ENCODE measurements at regions not wholly inside any gene's neighbourhood (a gene's known extent, or its start where the extent isn't known, plus 50 kb on each side); places are given as distances from the start of the nearest gene placed in this dataset.
"Not testable (repeated sequence)": the region's sequence is repeated elsewhere in the genome, so short reads cannot be mapped to it uniquely, and the experiment has no call there.

DNA sequence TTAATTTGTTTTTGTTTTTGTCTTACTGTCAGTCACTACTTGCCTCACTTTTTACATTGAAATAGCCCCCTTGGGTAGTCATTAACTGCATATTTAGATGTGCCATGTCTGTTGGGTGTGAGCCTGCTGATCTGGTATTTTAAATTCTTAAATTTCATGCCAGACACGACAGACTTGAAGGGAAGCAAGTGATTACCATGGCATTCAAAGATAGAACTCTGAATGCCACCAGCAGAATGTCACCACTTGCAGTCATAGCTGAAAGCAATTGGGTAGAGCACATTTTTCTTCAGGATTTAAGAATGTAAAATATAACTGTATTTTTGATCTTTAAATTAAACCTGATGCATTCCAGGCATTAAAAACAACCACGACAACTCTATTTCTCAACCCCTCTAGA lies 396.5 kb upstream of the ATP10A start:
- DNase-seq, result no peak

DNA sequence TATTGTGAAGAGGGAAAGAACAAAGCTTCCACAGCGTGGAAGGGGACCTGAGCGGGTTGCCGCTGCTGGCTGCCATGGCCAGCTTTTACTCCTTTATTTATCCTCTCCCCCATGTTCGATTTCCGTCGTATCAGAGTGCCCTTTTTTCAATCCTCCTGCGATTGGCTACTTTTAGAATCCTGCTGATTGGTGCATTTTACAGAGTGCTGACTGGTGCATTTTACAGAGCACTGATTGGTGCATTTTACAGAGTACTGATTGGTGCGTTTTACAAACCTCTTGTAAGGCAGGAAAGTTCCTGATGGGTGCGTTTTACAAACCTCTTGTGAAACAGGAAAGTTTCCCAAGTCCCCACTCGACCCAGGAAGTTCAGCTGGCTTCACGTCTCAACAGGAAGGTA lies 381.7 kb upstream of the ATP10A start:
- DNase-seq, result not testable (repeated sequence)

DNA sequence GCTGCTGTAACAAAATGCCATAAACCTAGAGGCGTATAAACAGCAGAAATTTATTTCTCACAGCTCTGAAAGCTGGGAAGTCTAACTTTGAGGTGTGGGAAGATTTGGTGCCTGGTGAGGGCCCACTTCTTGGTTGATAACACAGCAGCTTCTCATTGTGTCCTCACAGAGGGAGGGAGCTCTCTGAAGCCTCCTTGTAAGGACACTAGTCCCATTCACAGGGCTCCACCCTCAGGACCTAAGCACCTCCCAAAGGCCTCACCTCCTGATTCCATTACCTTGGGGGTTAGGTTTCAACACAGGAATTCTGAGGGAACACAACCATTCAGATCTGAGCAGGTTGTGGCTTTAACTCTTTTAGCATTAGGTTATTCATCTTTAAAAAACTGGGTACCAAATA lies 380.3 kb upstream of the ATP10A start:
- no peak for DNase-seq

DNA sequence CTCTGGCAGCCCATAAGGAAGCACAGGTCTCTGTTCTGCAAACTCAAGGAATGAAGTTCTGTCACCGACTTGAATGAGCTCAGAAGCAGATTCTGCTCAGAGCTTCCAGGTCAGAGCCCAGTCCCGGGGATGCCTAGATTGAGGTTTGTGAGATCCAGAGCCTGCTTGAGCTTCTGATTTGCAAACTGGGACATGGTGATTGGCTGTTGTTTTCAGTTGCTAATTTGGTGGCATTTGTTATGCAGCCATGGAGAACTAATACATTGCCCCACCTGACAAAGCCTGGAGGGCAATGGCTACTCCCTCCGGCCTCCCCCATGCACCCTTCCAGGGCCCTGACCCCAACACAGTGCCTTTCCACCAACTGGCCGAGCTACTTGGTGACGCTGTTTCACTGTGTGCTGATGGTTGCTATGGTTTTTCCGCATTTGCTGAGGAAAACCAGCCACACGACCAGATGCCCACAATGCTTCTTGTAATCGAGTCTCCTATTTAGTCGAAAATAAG lies 379.5 kb upstream of the ATP10A start:
- DNase-seq, result no peak

DNA sequence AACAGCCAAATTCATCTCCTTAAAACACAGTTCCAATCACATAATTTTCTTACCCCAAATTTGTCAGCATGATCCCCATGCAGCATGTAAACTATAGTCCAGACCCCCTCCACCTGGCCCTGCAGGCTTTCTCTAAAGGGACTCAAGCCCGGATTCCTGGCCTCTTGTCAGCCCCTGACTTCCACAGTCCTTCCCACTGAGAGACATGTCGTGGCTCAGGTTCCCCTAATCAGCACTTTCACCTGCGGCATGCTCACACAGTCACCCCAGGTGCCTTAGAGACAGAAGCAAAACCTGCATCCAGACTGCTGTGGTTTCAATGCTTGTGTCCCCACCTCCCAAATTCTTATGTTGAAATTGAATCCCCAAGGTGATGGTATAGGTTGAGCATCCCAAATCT lies 372.7 kb upstream of the ATP10A start:
- DNase-seq, result no peak

DNA sequence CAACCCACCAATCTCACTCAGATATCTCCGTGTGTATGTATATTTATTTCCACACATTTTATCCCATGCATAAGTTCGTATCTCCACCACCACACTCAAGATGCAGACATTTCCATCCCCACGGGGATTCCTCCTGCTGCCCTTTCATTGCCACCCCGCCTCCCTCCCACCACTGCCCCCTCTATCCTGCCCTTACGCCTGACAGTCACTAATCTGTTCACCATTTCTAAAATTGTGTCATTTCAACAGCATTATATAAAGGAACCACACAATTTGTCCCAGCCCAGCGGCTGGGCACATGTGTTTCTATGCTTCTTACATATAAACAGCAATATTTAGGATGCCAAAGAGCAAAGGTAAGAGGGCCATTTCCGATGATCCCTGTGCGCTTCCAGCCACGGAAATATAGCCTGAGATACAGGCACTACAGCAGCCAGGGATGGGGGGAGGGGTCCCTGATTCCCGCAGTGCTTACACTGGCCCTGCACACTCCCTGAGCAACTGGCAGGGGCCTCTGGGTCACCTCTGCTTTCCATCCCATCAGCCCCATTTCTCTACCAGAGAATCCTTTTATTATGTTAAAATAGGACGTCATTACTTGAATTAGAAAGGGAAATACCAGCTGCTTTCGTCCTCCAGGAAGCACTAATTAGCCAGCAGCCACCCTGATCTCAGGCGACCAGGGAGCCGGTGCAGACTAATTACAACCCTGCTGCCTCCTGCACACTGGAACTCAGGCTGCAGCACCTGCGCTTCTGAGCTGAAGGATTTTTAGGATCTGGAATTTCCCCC lies 372.0 kb upstream of the ATP10A start:
- no peak for DNase-seq

DNA sequence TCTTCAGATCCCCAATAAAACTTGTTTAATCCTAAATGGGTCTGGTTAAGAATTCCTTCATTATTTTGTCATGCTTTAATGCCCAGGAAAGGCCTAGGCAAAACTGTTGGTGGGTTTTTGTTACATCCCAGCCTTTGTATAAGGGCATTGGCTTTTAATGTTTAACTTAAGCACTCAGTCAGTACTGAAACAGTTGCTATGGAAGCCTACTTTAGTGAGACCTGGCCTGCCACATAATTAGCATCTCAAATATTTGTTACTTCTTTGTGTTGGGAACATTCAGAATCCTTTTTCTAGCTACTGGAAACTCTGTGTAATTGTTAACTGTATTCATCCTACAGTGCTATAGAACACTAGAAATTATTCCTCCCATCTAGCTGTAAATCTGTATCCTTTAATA lies 369.6 kb upstream of the ATP10A start:
- DNase-seq, result no peak

DNA sequence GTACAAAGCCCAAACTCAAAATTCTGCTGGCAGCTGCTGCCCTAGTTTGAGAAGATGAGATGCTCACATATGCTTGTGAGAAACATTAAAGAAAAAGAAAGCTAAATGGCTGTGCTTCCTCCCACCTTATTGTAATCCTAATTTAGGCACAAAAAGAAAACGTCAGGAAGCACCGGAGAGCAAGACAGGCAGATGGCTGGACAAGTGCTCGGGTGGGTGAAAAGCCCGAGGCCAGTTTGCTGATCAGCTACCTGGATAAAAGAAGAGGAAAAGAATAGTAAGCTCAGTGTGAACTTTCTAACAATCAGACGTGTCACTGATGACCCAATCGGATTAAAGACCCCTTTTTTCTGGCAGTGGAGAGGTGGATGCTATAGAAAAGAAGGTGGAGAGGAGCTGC lies 368.0 kb upstream of the ATP10A start:
- DNase-seq, result no peak

DNA sequence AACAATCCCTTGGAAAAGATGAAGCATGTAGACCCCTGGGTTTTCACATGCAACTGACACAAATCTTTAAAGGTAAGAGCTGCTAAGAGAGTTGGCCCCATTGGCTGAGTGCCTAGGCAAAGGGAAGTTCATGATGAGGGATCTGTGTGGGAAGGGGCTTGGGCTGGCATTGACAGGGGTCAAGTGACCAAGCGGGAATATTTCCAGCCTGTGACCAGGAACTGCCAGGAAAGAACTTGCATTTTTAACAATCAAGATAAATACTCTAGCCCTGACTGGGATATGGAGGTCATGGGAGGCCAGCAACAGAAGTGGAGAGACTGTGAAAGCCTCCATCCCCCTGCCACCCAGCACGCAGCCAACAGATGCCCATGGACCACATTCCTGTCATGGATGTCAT lies 361.1 kb upstream of the ATP10A start:
- no peak for DNase-seq

DNA sequence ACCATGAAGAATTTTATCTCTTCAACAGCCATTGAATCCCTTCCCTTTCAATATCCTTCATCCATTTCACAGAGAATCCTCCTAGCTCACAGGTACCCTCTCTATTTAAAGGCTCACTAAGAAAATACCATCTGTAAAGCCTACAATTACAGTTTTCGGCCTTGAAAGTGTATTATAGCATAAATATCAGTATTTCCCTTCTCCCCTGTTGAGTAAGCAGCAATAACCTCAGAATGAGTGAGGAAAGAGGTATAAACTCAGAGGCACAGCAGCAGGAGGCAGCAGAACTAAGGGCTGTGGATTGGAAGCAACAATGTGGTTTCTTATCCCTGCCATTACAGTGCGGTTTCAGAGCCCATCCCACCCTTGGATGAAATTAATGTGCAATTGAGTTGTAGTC lies 360.6 kb upstream of the ATP10A start:
- no peak for DNase-seq

DNA sequence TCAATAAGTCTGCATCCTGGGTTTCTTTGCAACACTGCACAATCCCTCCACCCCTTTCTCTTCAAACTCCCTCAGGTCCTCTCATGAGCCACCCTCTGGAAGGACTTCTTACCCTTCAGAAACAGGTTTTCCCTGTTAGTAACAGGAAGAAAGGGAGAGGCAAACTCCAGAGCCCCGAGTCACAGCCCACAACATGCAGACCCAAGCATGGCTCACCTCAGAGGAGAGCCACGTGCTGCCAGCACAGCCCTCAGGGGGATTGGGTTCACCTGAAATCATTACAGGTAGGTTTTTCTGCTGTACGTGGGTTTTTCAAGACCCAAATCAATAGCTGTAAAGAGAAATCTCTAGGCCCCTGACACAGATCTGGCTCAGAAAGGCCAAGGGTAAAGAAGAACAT lies 359.7 kb upstream of the ATP10A start:
- no peak for DNase-seq

DNA sequence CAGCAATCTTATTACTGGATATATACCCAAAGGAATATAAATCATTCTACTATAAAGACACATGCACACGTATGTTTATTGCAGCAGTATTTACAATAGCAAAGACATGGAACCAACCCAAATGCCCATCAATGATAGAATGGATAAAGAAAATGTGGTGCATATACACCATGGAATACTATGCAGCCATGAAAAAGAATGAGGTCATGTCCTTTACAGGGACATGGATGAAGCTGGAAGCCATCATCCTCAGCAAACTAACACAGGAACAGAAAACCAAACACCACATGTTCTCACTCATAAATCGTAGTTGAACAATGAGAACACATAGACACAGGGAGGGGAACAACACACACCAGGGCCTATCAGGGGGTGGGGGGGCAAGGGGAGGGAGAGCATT lies 353.9 kb upstream of the ATP10A start:
- DNase-seq, result not testable (repeated sequence)

DNA sequence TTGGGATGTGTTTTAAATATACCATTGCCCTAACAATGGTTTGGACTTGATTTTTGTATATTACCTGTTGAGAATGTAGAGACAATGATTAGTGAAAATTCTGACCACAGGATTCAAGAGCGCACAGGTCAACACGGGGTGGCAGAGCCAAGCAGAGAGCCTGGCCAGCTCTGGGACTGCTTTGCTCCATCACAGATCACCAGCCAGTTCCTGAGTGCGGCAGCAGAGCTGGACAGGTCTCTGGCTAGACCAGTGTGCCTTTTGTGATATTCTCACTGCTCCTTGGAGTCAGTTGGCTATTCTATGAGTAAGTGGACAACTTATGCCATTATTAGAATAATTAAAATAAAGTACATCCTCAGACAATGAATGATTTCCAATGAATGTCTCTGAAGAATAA lies 351.2 kb upstream of the ATP10A start:
- no peak for DNase-seq

DNA sequence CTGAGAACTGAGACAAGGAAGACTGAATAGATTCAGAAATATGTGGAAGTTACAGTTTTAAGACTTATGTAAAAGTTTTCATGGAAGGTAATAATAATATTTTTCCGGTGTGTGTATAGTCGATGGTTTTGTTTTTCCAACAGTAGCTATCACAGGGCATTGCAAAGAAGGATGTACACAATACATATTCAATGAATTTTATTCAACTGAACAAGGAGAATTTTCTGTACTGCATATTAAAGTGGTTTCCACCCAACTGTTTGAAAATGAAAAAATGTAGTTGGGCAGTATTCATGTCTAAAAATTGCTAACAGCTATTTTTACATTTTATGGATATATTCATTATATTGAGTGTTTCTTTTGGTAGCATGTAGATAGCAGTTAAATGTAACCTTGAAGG lies 350.3 kb upstream of the ATP10A start:
- no peak for DNase-seq

DNA sequence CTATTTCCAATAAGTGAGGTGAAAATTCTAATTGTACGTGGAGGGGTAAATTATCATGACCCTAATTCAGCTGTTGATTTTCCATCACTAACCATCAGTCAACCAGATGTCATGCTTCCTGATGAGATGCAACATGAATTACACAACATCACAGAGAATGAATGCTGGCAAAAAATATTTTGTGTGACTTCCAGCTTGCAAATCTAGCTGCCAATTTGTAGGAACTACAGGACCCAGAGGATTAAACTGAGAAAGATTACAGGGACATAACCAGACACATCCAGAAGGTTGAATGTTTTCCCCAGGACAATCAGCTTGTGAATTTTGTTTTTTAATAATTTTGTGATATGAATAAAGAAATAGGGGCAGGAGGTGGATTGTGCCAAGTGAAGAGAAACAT lies 349.0 kb upstream of the ATP10A start:
- DNase-seq, result no peak

DNA sequence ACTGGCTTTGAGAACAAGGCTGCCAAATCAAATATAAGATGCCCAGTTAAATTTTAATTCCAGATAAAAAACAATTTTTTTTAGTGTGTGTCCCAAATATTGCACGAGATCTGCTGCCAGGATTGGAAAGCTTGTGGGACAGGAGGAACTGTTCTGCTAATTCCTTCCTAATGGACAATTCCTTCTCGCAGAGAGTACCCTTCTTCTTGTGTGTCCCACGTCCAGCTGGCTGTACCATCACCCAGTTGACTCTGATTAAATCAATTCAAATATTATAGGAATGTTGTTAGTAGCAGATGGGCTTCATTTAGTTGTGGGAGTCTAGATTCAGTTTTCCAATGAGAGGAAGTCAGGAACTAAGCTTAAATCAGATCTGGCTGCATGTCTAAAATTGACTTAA lies 347.9 kb upstream of the ATP10A start:
- DNase-seq, result no peak

DNA sequence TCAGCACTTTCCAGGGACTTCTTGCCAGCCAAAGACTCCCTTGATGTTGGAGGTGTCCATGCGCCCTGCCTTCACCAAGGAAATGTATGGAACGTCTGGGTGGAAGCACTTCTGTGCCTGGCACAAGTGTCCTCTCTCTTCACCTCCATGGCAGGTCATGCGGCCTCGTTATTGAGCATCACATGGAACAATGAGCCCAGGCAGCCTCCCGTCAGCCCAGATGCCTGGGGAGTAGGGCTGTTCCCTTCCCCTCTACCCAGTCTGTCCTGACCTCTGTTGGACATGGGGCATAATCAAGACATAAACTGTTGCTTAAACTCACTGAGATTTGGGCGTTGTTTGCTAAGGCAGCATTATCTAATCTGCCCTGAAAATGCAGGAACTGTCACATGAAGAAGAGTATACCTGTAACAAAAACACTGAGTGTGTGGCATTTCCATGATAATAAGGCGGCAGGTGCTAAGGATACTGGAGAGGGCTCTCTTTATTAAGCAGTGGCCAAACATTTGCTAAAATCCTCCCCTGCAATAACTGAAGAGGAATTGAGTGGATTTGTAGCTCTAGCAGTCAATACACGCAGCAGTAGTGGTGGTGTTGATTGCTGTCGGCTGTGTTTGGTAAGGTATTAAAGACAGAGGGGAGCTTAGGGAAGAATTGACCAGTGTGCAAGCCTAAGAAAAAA lies 338.2 kb upstream of the ATP10A start:
- DNase-seq, result no peak

DNA sequence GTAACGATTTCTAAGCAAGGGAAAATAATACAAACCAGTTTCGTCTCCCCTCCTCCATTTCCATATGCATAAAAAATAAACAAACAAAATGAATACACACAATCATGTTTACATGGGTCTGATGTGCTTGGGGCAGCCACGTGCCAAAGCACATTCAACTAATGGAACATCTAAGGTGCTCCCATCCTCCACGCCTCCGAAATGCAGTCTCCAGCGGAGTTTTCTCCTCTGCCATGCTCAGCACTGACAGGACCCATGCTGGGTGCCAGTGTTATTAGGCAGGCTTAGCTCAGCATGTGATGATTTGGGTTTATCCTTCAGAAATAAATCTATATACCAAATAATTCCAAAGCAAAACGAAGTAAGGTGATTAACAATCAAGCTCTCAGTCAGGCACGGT lies 337.3 kb upstream of the ATP10A start:
- DNase-seq, result no peak

DNA sequence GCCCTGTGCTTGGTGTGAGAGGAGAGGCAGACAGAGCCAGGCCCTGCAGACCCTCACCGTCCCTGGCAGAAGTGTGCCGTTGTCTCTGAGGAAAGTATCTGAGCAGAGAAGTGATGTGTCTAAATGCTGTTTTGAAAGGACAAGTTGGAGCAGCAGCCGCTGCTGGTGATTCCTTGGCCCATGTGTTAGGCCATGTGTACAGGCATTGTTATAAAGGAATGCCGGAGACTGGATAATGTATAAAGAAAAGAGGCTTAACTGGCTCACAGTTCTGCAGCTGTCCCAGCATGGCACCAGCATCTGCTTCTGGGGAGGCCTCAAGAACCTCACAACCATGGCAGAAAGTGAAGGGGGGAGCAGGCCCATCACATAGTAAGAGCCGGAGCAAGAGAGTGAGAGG lies 334.6 kb upstream of the ATP10A start:
- DNase-seq, result no peak

DNA sequence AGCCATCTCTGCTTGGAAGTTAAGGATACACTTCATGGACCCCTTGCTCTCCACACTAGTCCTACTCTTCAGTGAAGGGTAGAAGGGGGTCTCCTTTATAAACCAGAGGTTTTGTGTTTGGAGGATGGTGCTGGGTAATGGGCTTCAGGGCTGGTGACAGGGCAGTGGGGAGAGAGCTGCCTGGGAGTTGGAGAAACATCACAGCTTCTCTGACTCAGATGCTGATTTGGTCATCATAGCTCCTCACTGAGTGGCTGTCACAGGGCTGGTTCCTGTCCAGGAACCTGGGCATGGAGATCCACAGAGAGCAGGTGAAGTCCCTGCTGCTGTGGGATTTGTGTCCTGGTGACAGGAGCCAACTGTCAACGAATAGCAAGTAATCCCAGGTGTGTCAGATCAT lies 333.9 kb upstream of the ATP10A start:
- DNase-seq, result no peak

DNA sequence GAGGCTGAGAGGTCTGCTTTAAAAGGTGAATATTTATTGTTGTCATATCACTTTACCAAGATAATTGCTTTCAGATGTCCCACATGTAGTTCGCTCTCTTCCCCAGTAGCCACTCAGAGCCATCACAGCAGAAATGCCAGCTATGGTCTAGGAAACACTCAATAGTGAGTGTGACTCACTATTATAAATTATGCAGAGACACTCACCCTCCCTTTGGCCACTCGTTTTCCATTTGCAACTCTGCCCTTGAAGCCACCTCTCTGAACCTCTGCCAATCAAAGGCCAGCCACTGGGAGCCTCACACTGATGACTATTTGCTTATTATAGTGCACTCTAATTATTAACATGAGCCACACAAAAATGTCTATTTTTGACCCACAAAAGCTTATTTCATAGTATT lies 328.1 kb upstream of the ATP10A start:
- DNase-seq, result no peak

DNA sequence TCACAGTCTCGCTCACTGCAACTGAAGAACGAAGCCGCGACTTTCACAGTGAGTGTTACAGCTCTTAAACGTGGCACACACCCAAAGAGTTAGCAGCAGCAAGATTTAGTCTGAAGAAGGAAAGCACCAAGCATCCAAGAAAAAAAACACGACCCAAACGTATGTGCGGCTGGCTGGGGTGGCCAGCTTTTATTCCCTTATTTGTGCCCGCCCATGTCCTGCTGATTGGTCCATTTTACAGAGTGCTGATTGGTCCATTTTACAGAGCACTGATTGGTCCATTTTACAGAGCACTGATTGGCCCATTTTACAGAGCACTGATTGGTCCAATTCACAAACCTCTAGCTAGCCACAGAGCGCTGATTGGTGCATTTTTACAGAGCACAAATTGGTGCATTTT lies 323.0 kb upstream of the ATP10A start:
- not testable (repeated sequence) for DNase-seq

DNA sequence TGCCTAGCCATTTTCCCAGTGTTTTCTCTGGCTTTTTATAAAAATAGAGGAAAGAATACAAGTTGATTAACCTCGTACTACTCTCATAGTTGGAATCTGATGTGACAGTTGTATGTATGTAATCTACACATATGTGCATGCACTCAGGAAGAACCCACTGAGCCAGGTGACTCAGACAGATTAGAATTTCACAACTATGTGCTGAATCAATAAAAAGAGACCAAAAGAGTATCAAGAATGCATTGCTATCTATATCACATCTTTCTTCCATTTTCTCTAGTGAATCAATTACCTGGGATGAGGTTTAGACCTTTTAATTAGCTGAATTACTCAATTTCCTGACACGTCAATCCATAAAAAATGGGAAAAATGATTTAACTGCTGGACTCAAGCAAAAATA lies 319.3 kb upstream of the ATP10A start:
- peak; percentile 54 for DNase-seq

DNA sequence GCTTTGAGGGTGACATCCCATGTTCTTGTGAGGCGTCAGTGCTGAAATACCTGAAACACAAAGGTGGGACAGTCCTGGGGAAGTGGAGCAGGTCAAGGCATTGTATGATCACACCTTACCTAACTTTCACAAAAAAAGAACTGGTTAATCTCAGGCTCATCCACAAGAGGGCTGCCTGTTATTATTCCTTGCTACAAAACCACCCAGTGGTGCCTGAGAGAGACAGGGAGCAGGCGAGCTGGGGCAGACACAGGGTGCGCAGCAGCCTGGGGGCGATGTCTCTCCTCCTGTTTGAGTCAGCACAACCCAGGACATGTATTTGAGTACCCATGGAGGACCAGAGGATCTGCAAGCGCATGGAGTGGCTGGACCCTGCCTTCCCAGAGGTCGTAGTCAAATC lies 316.8 kb upstream of the ATP10A start:
- no peak for DNase-seq

All from fibroblast of skin of scalp (primary cell).